Activated naive CD4-positive, alpha-beta T cell treated with anti-CD3 and anti-CD28 coated beads for 36 hours (primary cell): ENCODE measurements at regions not wholly inside any gene's neighbourhood (a gene's known extent, or its start where the extent isn't known, plus 50 kb on each side); places are given as distances from the start of the nearest gene placed in this dataset.
"Not testable (repeated sequence)": the region's sequence is repeated elsewhere in the genome, so short reads cannot be mapped to it uniquely, and the experiment has no call there.

Experiments
- CTCF ChIA-PET: fragments of 350-600 bp; sonication (Branson Sonifier 250); formaldehyde crosslinking; loops from one replicate; lab custom pipeline; 2021; ENCODE audit warnings: antibody characterized with exemption; lab: Charles Lee
- DNase-seq: peaks from one replicate; pipeline ENCODE4 v3.0.0-alpha.2; 2020
- H3K27ac Mint-ChIP-seq: one replicate; pipeline ENCODE4 v1.8.0; 2021; ENCODE audit warnings: mild to moderate bottlenecking, mixed read lengths
- H3K27me3 Mint-ChIP-seq: one replicate; pipeline ENCODE4 v1.8.0; 2021; ENCODE audit warnings: low read depth, mixed read lengths
- H3K36me3 Mint-ChIP-seq: one replicate; pipeline ENCODE4 v1.8.0; 2021; ENCODE audit warnings: low read depth, mixed read lengths
- H3K4me1 Mint-ChIP-seq: one replicate; pipeline ENCODE4 v1.8.0; 2021; ENCODE audit warnings: low read depth, mixed read lengths
- H3K4me3 Mint-ChIP-seq: one replicate; pipeline ENCODE4 v1.8.0; 2021; ENCODE audit warnings: mild to moderate bottlenecking, moderate library complexity, mixed read lengths
- H3K9me3 Mint-ChIP-seq: one replicate; pipeline ENCODE4 v1.8.0; 2021; ENCODE audit warnings: mixed read lengths
- intact Hi-C: fragments of 100-400 bp; cut with micrococcal nuclease; formaldehyde crosslinking; loops from one replicate; pipeline ENCODE4 v1.15.1; 2023

DNA sequence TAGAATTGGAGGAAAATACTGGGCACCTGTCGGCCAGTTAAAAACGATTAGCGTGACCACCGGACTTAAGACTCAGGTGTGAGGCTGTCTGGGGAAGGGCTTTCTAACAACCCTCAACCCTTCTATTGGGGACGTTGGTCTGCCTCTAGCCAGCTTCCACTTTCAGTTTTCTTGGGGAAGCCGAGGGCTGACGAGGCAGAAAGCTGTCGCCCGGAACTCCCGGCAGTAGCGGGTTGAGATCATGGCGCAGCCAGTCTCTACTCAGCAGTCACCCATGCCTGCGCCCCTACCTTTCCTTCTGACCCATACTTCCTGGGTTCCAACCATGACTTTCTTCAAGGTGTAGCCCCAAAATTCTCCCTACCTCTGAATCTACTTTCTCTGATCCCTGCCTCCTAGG is 1424.1 kb downstream of the SLITRK1 start:
- CTCF ChIA-PET, result no interaction called here
- no peak for DNase-seq
- no peaks in the 10 kb centered on the region for H3K36me3 Mint-ChIP-seq
- intact Hi-C loops, result no loop called here
- no peaks in the 10 kb centered on the region for H3K27me3 Mint-ChIP-seq
- no peak overlapping the region for H3K27ac Mint-ChIP-seq
- H3K9me3 Mint-ChIP-seq, result peaks cover 11% of the 10 kb centered on the region
- H3K4me1 Mint-ChIP-seq, result no peaks in the 10 kb centered on the region
- H3K4me3 Mint-ChIP-seq, result no peak overlapping the region

DNA sequence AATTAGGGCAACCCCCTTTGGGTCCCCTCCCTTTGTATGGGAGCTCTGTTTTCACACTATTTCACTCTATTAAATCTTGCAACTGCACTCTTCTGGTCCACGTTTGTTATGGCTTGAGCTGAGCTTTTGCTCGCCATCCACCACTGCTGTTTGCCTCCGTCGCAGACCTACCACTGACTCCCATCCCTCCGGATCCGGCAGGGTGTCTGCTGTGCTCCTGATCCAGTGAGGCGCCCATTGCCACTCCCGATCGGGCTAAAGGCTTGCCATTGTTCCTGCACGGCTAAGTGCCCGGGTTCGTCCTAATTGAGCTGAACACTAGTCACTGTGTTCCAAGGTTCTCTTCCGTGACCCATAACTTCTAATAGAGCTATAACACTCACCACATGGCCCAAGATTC is 1424.7 kb downstream of the SLITRK1 start:
- intact Hi-C loops, H3K4me1 Mint-ChIP-seq, H3K27ac Mint-ChIP-seq, H3K4me3 Mint-ChIP-seq, DNase-seq, H3K36me3 Mint-ChIP-seq, CTCF ChIA-PET, H3K27me3 Mint-ChIP-seq: not testable (repeated sequence)
- H3K9me3 Mint-ChIP-seq, result peaks cover 13% of the 10 kb centered on the region

- Mint-ChIP-seq H3K27me3 (no peaks in the 10 kb centered on the region), H3K4me1 (no peaks in the 10 kb centered on the region), H3K4me3 (no peak overlapping the region), H3K9me3 (peaks cover 7% of the 10 kb centered on the region), H3K36me3 (no peaks in the 10 kb centered on the region), H3K27ac (no peak overlapping the region)
- DNase-seq, result no peak
- intact Hi-C loops, result no loop called here
- CTCF ChIA-PET, result interaction anchor here (0.5 kb wide), 1 partner anchor 40 kb away, joined by 3 read pairs; no protein-coding TSS in a partner anchor
Observed at GRCh38 chr13:82447416-82448077, 1434.7 kb downstream of the SLITRK1 start.

DNA sequence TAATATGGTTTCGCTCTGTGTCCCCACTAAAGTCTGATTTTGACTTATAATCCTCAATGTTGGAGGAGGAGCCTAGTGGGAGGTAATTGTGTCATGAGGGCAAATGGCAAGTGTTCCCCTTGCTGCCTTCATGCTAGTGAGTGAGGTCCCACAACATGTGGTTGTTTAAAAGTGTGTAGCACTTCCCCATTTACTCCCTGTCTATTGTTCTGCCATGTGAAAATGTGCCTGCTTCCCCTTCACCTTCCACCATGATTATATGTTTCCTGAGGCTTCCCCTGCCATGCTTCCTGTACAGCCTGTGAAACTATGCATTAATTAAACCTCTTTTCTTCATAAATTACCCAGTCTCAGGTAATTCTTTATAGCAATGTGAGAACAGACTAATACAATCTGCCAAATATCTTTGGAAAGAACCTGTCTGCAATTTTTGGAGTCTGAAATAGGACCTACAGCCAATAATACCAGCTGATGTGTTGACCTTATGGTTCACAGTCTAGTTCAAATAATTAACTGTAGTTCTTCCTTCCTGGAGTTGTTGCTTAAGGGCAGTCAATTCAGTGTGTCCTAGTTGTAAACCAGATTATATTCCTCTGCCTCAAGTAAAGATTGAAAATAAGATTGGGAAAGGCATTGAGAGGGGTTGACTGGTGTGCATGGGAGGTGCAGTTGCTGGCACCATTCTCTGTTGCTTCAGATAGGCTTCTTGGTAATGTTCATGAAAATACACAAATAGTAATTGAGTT is 1442.9 kb downstream of the SLITRK1 start:
- no peak for DNase-seq
- no peaks in the 10 kb centered on the region for H3K4me1 Mint-ChIP-seq
- intact Hi-C loops, result no loop called here
- no peaks in the 10 kb centered on the region for H3K36me3 Mint-ChIP-seq
- H3K27ac Mint-ChIP-seq, result no peak overlapping the region
- H3K4me3 Mint-ChIP-seq, result no peak overlapping the region
- H3K27me3 Mint-ChIP-seq, result no peaks in the 10 kb centered on the region
- H3K9me3 Mint-ChIP-seq, result peaks cover 14% of the 10 kb centered on the region
- CTCF ChIA-PET, result no interaction called here

- no peaks in the 10 kb centered on the region for H3K4me1 Mint-ChIP-seq
- H3K27me3 Mint-ChIP-seq, result no peaks in the 10 kb centered on the region
- CTCF ChIA-PET, result no interaction called here
- H3K36me3 Mint-ChIP-seq, result no peaks in the 10 kb centered on the region
- intact Hi-C loops, result no loop called here
- no peak overlapping the region for H3K27ac Mint-ChIP-seq
- no peak overlapping the region for H3K4me3 Mint-ChIP-seq
- peaks cover 14% of the 10 kb centered on the region for H3K9me3 Mint-ChIP-seq
- no peak for DNase-seq
Observed at GRCh38 chr13:82438320-82438719, 1444.0 kb downstream of the SLITRK1 start.

DNA sequence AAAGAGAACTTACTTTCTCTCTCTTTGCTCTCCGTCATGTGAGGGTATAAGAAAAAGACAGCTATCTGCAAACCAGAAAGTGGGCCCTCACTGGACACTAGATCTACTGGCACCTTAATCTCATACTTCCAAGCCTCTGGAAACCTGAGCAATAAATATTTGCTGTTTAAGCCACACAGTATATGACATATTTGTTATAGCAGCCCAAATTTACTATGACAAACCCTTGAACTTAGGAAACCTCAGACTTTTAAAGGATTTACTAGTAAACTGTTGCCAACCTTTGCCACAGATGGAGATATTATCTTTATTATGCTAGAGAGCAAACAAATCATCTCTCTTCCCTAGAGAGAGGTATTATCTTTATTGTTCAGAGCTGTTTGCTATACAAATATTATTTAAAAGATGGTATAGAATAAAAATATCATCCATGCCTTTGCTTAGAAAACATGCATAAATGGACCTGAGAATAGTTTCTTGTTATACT is 1446.1 kb downstream of the SLITRK1 start:
- peaks cover 12% of the 10 kb centered on the region for H3K9me3 Mint-ChIP-seq
- H3K36me3 Mint-ChIP-seq, result no peaks in the 10 kb centered on the region
- no peaks in the 10 kb centered on the region for H3K4me1 Mint-ChIP-seq
- H3K4me3 Mint-ChIP-seq, result no peak overlapping the region
- H3K27ac Mint-ChIP-seq, result no peak overlapping the region
- H3K27me3 Mint-ChIP-seq, result no peaks in the 10 kb centered on the region
- intact Hi-C loops, result no loop called here
- CTCF ChIA-PET, result no interaction called here
- DNase-seq, result no peak

DNA sequence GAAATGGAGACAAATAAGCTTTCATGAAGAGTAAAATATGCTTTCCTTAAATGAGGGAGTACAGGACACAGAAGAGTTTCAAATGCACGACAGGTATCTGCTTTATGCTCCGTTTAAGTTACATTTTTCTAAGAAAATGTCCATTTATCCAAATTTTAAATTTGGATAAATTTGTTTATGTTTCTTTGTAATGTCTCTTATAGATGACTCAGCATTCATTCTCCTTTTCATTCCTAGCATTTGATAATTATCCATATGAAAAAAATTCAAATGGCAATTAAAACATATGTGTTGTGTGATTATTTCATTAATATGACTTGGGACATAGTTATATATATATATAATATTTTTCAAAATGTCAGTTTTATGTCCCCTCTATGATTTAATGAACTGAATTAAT is 1449.3 kb downstream of the SLITRK1 start:
- Mint-ChIP-seq H3K27me3 (no peaks in the 10 kb centered on the region), H3K36me3 (no peaks in the 10 kb centered on the region), H3K4me3 (no peak overlapping the region), H3K4me1 (no peaks in the 10 kb centered on the region), H3K27ac (no peak overlapping the region), H3K9me3 (peaks cover 10% of the 10 kb centered on the region)
- intact Hi-C loops, result no loop called here
- DNase-seq, result no peak
- CTCF ChIA-PET, result no interaction called here

DNA sequence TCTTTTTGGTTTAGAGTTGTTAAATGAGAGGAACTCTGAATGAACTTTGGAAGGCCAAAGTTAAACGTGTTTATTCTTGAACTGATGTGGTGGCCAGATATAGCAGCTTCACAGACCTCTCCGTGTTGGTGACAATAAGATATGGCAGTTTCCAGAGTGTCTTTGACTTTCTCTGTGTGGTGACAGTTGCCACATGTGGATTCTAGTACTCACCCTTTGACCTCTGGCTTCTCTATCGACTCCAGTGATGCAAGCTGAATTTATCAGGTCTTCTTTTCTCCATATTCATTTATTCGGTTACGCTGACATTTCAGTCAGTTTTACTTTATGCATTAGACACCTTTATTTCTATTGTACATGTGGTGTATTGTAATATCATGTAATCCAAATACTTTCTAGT is 1469.5 kb downstream of the SLITRK1 start:
- Mint-ChIP-seq H3K4me1 (no peaks in the 10 kb centered on the region), H3K27me3 (no peaks in the 10 kb centered on the region), H3K9me3 (peaks cover 8% of the 10 kb centered on the region), H3K36me3 (no peaks in the 10 kb centered on the region), H3K4me3 (no peak overlapping the region), H3K27ac (no peak overlapping the region)
- CTCF ChIA-PET, result no interaction called here
- DNase-seq, result no peak
- intact Hi-C loops, result no loop called here

- no peak overlapping the region for H3K4me3 Mint-ChIP-seq
Observed at GRCh38 chr13:82407321-82407720, 1475.0 kb downstream of the SLITRK1 start.

DNA sequence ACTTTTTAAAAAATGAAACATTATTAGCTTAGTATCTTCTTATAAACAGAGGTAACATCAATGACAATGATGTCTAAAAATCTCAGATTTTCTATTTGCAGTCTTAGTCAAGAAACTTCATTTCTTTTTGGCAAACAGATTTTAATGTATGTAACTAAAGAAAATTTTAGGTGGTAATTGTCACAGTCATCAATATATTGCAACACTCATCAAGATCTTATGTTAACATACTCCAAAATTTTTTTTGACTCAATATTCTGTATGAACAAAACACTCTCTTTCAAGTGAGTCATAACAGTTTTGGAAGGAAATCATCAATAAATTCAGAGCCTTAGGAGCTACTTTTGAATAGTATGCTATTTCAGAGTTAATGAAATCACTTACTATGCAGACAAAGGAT is 1507.6 kb downstream of the SLITRK1 start:
- Mint-ChIP-seq H3K4me3 (no peak overlapping the region), H3K36me3 (no peaks in the 10 kb centered on the region), H3K9me3 (peaks cover 2% of the 10 kb centered on the region), H3K4me1 (no peaks in the 10 kb centered on the region), H3K27me3 (no peaks in the 10 kb centered on the region), H3K27ac (no peak overlapping the region)
- CTCF ChIA-PET, result no interaction called here
- intact Hi-C loops, result no loop called here
- no peak for DNase-seq

More at GRCh38 chr13:82407321-82407720, 1475.0 kb downstream of the SLITRK1 start:
- H3K27me3 Mint-ChIP-seq, result no peaks in the 10 kb centered on the region
- DNase-seq, result no peak
- no peaks in the 10 kb centered on the region for H3K4me1 Mint-ChIP-seq
- CTCF ChIA-PET, result interaction anchor here (0.8 kb wide), 1 partner anchor 40 kb away, joined by 3 read pairs; no protein-coding TSS in a partner anchor
- peaks cover 15% of the 10 kb centered on the region for H3K9me3 Mint-ChIP-seq
- no peaks in the 10 kb centered on the region for H3K36me3 Mint-ChIP-seq
- intact Hi-C loops, result no loop called here
- no peak overlapping the region for H3K27ac Mint-ChIP-seq

- intact Hi-C loops, result no loop called here
- Mint-ChIP-seq H3K9me3 (peaks cover 2% of the 10 kb centered on the region), H3K27me3 (no peaks in the 10 kb centered on the region), H3K27ac (no peak overlapping the region), H3K36me3 (no peaks in the 10 kb centered on the region), H3K4me3 (no peak overlapping the region), H3K4me1 (no peaks in the 10 kb centered on the region)
- CTCF ChIA-PET, result no interaction called here
- no peak for DNase-seq
Observed at GRCh38 chr13:82370316-82370715, 1512.0 kb downstream of the SLITRK1 start.

DNA sequence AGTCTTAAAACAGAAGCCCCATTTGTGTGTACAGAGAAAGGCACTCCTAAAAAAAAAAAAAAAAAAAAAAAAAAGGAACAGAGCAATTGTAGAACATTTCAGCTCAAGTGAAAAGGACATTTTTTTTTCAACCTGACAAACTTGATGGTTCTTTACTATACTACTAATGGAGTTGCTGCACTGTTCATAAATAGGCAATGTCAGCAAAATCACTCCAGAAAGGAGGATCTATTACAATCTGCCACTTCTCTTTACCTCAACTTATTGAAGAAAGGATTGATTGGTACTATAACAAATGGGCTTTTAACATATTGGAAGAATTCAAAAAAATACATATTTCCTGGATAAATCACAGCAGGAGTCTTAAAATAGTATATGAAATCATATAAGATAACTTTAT is 1517.7 kb downstream of the SLITRK1 start:
- CTCF ChIA-PET, result interaction anchor here (0.6 kb wide), 1 partner anchor 420 kb away, joined by 3 read pairs; no protein-coding TSS in a partner anchor
- Mint-ChIP-seq H3K36me3 (no peaks in the 10 kb centered on the region), H3K9me3 (no peaks in the 10 kb centered on the region), H3K4me1 (no peaks in the 10 kb centered on the region), H3K27me3 (no peaks in the 10 kb centered on the region), H3K4me3 (no peak overlapping the region), H3K27ac (no peak overlapping the region)
- no peak for DNase-seq
- intact Hi-C loops, result no loop called here

DNA sequence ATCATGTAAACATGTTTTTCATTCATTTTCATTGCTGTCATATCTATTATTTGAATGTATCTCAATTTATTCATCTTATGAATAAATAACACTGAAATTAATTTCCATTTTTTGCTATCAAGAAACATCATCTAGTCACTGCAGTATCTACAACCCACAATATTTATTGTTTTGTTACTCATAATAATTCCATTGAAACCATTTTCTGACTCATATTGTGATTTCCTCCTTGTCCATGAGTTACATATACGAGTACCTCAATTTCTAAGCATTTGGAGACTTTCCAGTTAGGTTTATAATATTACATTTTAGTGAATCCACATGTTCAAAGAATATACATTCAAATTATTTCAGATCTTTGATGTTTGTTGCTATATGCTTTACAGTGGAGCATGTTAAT is 1524.0 kb downstream of the SLITRK1 start:
- H3K27ac Mint-ChIP-seq, result no peak overlapping the region

More for the DNA sequence above, 1524.0 kb downstream of the SLITRK1 start:
- no peaks in the 10 kb centered on the region for H3K36me3 Mint-ChIP-seq
- CTCF ChIA-PET, result no interaction called here
- H3K4me1 Mint-ChIP-seq, result no peaks in the 10 kb centered on the region
- intact Hi-C loops, result no loop called here
- DNase-seq, result no peak
- peaks cover 7% of the 10 kb centered on the region for H3K9me3 Mint-ChIP-seq
- H3K4me3 Mint-ChIP-seq, result no peak overlapping the region
- no peaks in the 10 kb centered on the region for H3K27me3 Mint-ChIP-seq
